Urinary bladder (tissue), 3 donors: ENCODE measurements at regions not wholly inside any gene's neighbourhood (a gene's known extent, or its start where the extent isn't known, plus 50 kb on each side); places are given as distances from the start of the nearest gene placed in this dataset.

Experiments used
- DNase-seq: peaks from one replicate; pipeline ENCODE4 v3.0.0-alpha.2; 2015; ENCODE audit errors: extremely low spot score
- H3K27ac ChIP-seq: one replicate; pipeline ENCODE4 v1.5.1; 2013; ENCODE audit warnings: low read depth, mild to moderate bottlenecking, moderate library complexity
- H3K36me3 ChIP-seq: one replicate; pipeline ENCODE4 v1.6.1; 2013; ENCODE audit warnings: mild to moderate bottlenecking, moderate library complexity; ENCODE audit not compliant: insufficient read depth
- H3K4me1 ChIP-seq: one replicate; pipeline ENCODE4 v1.6.1; 2013; ENCODE audit warnings: mild to moderate bottlenecking, moderate library complexity; ENCODE audit not compliant: insufficient read depth
- H3K4me3 ChIP-seq: one replicate; pipeline ENCODE4 v1.5.1; 2013; ENCODE audit warnings: low read depth, low read length
- WGBS: extraction: QIAGEN DNeasy Blood & Tissue Kit; methylation state at CpG from one replicate; pipeline ENCODE4 v1.1.7; 2013; 5-methylcytosine and 5-hydroxymethylcytosine counted together
- donor health status: healthy with polysubstance abuse.
- donor health status: healthy.

DNA sequence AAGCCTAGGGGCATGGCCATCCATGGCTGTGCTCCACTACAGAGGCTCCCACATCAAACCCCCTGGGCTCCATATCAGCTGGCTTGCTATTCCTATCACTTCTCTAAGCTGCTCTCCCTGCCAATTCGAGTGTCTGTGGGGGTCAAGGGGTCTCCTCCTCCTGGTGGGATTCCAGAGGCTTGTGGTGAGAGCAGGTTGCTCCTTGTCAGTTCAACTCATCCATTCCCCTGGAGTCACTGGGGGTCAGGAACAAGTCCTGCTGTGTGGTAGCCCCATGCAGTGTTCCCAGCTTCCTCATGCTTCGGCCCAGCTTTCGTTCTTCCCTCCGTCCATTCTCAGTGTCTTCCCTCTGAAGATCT is 86.6 kb upstream of the UNC5B start:
- WGBS, result 73% methylated on average over 4 of the region's 4 CpGs
- no peak overlapping the region for H3K4me3 ChIP-seq
- no peak for DNase-seq
- H3K27ac ChIP-seq, result no peak overlapping the region
- no peaks in the 10 kb centered on the region for H3K4me1 ChIP-seq
- no peaks in the 10 kb centered on the region for H3K36me3 ChIP-seq

DNA sequence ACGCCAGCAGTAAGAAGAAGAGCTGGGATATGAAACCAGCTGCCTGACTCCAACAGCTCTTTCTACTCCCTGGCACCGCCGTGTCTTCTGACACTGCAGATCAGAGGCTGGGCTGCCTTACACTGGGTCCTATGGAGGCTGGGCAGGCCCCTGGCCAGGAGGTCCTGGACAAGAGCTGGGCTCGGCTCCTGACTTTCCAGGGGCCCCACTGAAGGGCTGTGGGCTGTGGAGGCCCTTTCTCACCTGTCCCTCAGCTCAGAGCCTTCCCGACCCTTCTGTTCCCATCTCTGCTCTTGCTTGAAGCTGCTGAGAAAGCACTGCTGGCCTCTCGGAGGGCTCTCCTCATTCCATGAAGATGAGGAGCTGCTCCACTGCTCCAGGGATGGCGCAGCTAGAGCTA is 85.9 kb upstream of the UNC5B start:
- H3K36me3 ChIP-seq, result no peaks in the 10 kb centered on the region
- H3K4me3 ChIP-seq, result no peak overlapping the region
- H3K27ac ChIP-seq, result no peak overlapping the region
- 67% methylated on average over 7 of the region's 7 CpGs for WGBS
- DNase-seq, result no peak
- no peaks in the 10 kb centered on the region for H3K4me1 ChIP-seq

DNA sequence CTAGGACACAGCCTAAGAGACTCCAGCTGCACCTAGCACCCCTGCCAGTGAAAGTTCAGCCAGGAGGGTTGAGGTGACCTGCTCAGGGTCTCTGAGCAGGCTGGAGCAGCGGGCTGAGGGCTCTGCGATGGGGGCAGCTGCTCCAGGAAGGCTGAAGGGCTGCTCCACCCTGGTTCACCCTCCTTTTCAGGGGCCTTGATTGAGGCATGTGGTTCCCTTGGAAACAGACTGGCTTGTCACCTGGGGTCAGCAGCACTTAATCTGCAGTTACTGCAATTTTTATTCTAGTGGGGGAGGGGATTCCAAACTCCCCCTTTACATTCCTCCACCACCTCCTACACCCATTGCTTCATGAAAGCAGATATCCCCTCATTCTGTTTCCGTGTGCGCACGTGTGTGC is 85.3 kb upstream of the UNC5B start:
- DNase-seq, result no peak
- Histone ChIP-seq H3K36me3 (no peaks in the 10 kb centered on the region), H3K4me3 (no peak overlapping the region), H3K4me1 (no peaks in the 10 kb centered on the region), H3K27ac (no peak overlapping the region)
- 95% methylated on average over 5 of the region's 5 CpGs for WGBS

DNA sequence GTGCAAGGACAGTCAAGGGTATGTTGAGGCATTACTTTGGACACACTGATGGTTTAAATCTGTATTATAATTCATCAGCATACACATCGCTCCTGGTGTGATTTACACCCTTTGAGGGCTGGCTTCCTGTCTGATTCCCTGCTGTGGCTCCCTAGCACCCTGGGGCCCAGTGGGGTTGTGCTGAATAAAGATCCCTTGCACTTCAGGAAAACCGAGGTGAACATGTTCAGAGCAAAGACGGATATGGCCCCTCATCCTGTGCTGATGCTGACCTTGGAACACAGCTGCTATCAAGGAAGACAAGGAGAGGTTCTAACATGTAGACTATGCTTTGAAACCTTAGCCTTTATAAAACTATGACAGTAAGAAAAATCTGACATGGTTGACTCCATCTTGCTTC is 84.6 kb upstream of the UNC5B start:
- H3K4me3 ChIP-seq, result no peak overlapping the region
- WGBS, result 86% methylated on average over 3 of the region's 3 CpGs
- no peak for DNase-seq
- H3K27ac ChIP-seq, result no peak overlapping the region
- no peaks in the 10 kb centered on the region for H3K4me1 ChIP-seq
- H3K36me3 ChIP-seq, result no peaks in the 10 kb centered on the region

DNA sequence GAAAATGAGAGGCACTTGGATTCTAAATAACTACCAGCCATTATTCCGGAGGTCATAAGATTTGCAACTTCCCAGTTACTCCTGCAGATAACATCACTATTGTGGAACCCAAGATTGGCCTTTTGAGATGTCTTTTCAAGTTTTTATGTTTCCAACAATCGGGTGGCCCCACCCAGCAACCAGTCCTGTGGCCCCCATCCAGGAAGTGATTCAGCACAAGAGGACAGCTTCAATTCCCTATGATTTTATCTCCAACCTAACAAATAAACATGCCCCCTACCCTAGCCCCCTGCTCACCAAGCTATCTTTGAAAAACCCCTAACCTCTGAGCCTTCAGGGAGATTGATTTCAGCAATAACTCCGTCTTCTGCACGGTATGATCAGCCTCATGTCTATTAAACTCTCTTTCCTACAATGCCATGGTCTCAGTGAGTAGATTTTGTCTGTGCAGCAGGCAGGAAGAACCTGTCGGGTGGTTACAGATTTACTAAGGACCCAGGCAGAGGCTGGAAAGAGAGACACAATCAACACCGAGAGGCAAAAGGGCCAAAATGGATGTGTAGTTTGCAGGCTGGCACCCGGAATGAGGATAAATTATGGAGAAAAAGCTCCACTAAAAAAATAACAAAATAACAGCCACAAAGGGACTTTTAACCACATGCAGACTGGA is 83.9 kb upstream of the UNC5B start:
- DNase-seq, result peak; percentile 17
- Histone ChIP-seq H3K27ac (no peak overlapping the region), H3K4me3 (no peak overlapping the region), H3K36me3 (no peaks in the 10 kb centered on the region), H3K4me1 (no peaks in the 10 kb centered on the region)
- 42% methylated on average over 7 of the region's 7 CpGs for WGBS

DNA sequence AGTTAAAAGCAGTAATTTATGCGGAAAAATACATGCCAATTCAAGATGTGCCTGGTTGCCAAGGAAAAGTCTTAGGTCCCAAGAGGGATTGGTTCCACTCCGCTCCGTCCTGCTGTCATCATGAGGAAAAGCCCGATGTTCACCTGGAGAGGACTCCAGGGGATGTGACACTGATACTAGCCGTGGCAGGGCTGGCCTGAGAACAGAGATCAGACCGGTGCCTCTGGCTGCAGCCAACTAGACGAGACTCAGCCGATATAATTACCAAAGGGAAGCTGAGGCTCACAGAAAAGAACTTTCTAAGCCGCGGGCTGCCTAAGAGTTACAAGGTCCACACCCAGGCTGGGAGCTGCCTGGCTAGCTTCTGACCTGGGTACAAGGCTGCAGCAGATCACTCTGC is 81.3 kb upstream of the UNC5B start:
- no peaks in the 10 kb centered on the region for H3K36me3 ChIP-seq
- no peak overlapping the region for H3K27ac ChIP-seq
- H3K4me3 ChIP-seq, result no peak overlapping the region
- WGBS, result 73% methylated on average over 10 of the region's 10 CpGs
- no peak for DNase-seq
- H3K4me1 ChIP-seq, result no peaks in the 10 kb centered on the region

DNA sequence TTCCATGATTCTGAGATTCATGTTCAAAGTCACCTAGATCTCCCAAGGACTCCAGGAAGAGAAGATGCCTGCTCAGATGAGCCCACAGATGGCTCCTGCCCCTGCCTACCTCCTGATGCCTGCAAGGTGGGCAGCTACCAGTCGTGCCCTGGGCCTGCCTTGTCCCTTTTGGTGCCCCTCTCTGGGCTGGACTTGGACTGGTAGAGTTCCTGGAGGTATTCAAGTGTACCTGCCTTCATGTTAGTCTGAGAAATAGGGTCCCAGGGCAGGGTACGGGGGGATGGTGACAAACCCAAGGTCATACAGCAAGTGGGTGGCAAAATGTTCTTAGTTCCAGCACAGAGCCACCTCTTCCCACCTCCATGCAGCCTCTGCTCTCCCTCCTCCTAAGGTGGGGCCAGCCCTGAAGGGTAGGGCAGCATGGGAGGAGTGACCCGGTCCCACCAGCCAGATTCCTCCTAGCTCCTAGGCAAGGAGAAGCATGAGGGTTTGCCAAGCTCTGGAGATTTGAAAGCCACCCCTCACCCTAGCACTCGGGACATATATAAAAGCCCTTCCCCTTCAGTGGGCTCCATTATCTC is 80.8 kb upstream of the UNC5B start:
- Histone ChIP-seq H3K4me3 (no peak overlapping the region), H3K36me3 (no peaks in the 10 kb centered on the region), H3K4me1 (no peaks in the 10 kb centered on the region), H3K27ac (no peak overlapping the region)
- DNase-seq, result no peak
- WGBS, result 85% methylated on average over 4 of the region's 4 CpGs

DNA sequence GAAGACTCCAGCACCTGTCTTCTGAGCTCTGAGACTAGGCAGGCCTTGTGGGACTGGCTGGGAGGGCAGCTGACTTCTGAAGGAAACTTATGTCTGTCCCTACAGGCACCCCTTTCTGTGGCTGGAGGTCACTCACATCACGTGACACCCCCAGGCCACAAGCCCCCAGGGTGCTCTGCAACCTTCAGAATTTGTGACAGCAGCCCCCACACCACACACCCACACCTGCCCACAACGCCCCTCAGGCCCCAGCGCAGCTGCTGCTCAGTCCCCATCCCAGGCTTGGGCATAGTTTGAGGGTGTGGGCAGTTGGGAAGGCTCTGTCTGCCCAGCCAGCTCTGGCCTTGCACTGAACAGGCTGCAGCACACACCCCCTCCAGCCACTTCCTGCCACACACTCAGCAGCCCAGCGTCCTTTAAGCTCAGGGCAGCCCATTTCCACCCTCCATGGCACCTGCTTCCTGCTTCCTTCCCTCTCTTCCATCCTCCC is 80.0 kb upstream of the UNC5B start:
- H3K4me3 ChIP-seq, result no peak overlapping the region
- DNase-seq, result no peak
- H3K36me3 ChIP-seq, result no peaks in the 10 kb centered on the region
- no peaks in the 10 kb centered on the region for H3K4me1 ChIP-seq
- H3K27ac ChIP-seq, result no peak overlapping the region
- WGBS, result 80% methylated on average over 4 of the region's 4 CpGs

DNA sequence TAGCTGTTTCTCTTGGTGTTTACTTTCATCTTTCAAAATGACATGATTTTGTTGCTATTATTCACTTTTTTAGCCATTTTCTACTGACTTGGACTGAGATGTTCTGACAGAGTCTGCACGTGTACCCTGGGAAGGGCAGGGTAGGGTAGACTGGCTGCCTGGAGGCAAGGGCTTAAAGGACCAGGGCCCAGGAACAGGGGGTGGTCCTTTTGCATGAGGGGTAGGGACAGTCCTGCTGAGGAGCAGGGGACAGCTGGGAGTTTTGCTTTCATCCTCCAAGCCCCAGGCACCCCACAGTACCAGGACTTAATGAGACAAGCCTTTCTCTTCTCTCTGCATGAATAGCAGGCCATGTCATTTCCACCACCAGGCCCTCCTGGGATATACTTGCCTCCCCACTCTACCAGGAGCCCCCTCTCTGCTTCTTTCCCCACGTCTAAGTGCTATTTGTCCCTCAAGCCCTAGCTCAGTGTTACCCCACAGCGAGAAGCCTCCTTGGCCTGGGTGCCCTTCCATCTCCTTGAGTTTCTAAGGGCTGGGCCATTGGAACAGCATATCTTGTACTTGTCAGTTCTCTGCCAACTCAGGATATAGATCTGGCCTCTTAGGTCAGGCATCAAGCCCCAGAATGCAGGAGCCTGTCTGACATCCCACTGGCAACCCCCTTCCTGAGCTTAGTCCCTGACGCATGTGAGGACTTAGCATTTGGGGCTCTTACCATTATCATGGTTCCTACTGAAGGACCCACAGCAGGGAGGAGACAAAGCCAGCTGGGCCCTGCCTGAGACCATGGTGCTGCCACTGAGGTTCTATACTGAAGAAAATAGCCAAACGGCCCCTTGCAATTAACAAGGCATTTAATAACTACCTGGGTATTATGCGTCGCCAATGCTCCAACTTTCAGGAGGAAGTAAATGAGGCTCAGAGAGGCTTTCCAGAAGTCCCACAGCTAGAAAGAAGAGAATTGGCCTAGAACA is 78.4 kb upstream of the UNC5B start:
- H3K4me3 ChIP-seq, result no peak overlapping the region
- H3K36me3 ChIP-seq, result no peaks in the 10 kb centered on the region
- no peak overlapping the region for H3K27ac ChIP-seq
- DNase-seq, result no peak
- no peaks in the 10 kb centered on the region for H3K4me1 ChIP-seq
- WGBS, result 93% methylated on average over 7 of the region's 7 CpGs

DNA sequence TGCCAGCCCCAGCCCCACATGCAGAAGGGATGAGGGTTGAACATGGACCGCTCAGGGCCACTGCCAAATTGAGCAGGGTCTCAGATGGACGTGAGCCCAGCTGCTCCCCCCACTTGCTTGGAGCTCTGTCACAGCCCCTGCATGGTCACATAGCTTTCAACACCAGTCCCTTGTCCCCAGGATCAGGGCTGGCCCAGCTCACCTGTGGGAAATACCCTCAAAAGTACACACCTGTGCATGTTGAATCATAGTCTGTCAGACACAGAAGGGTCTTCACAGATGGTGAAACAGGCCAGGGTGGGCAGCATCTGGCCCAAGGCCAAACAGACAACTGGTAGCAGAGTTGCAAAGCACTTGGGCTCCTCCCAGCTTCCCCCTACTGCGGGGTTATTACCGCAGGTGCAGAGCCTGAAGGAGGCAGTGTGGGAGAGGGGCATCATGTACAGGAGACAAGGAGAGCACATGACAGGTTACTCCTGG is 77.6 kb upstream of the UNC5B start:
- WGBS, result 75% methylated on average over 4 of the region's 4 CpGs
- Histone ChIP-seq H3K4me3 (no peak overlapping the region), H3K36me3 (no peaks in the 10 kb centered on the region), H3K27ac (no peak overlapping the region), H3K4me1 (no peaks in the 10 kb centered on the region)
- DNase-seq, result no peak

DNA sequence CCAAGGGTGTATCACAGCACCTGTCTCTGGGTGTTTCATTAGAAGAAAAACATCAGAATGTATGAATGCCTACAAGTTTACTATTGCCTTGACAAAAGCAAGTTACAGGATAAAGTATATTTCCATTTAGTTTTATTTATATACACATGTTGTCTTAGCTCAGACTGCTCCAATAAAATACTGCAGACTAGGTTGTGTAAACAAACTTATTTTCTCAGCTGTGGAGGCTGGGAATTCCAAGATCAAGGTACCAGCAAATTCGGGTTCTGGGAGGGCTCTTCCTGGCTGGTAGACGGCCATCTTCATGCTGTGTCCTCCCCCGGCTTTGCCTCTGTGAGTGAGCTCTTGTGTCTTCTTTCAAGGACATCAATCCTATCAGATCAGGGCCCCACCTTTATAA is 77.1 kb upstream of the UNC5B start:
- DNase-seq, result no peak
- no peak overlapping the region for H3K27ac ChIP-seq
- 74% methylated on average over 3 of the region's 3 CpGs for WGBS
- H3K4me1 ChIP-seq, result no peaks in the 10 kb centered on the region
- H3K4me3 ChIP-seq, result no peak overlapping the region
- H3K36me3 ChIP-seq, result no peaks in the 10 kb centered on the region

DNA sequence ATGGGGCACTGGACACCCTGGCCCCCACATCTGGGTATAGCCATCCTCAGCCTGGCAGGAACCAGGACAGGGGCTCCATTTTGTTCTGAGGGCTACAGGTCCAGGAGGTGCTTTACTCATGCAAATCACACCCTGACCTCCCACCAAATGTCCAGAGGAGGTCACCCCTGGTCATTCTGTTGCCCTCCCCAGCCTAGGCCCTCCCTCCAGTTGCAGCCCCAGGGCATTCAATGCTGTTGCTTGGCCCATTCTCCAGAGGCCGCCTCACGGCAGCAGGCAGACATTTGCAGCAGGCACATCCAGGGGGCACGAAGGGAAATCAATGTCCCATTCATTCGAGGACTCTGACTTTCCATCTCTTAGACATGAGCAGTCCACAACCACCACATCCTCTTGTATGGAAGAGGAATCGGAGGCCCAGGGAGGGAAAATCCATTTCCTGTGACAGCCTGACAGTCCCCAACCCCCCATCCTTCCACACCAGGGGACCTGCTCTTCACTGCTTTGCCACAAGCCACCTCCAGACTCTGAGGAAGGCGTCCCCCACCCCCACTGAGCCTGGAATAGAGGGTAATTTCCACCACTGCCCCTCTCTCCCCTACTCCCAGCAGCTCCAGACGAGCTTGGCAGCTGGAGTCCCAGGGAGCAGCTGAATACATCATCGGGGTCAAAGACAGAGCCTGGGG is 76.2 kb upstream of the UNC5B start:
- H3K27ac ChIP-seq, result no peak overlapping the region
- no peak for DNase-seq
- 77% methylated on average over 8 of the region's 8 CpGs for WGBS
- no peak overlapping the region for H3K4me3 ChIP-seq
- no peaks in the 10 kb centered on the region for H3K36me3 ChIP-seq
- no peaks in the 10 kb centered on the region for H3K4me1 ChIP-seq

DNA sequence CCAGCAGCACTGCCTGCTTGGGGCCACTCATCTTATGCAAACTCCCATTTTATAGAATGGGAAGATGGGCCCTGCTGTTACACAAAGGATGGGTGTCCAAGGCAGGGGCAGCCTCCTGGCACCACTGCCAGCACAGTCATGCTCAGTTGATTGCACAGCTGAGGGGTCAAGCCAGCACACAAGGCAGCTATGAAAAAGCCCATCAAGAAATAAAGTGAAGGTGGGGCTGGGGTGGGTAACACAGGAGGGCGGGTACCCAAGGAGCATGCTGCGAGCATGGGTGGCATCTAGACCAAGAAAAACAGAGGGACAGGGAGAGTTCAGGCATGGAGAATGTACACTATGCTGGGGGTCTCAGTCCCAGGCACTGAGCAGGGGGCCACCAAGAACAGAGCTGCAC is 74.7 kb upstream of the UNC5B start:
- H3K36me3 ChIP-seq, result no peaks in the 10 kb centered on the region
- H3K27ac ChIP-seq, result no peak overlapping the region
- WGBS, result 98% methylated on average over 2 of the region's 2 CpGs
- DNase-seq, result no peak
- no peaks in the 10 kb centered on the region for H3K4me1 ChIP-seq
- no peak overlapping the region for H3K4me3 ChIP-seq
